ENCODE measurements at regions not wholly inside any gene's neighbourhood (a gene's known extent, or its start where the extent isn't known, plus 50 kb on each side); places are given as distances from the start of the nearest gene placed in this dataset.

DNA sequence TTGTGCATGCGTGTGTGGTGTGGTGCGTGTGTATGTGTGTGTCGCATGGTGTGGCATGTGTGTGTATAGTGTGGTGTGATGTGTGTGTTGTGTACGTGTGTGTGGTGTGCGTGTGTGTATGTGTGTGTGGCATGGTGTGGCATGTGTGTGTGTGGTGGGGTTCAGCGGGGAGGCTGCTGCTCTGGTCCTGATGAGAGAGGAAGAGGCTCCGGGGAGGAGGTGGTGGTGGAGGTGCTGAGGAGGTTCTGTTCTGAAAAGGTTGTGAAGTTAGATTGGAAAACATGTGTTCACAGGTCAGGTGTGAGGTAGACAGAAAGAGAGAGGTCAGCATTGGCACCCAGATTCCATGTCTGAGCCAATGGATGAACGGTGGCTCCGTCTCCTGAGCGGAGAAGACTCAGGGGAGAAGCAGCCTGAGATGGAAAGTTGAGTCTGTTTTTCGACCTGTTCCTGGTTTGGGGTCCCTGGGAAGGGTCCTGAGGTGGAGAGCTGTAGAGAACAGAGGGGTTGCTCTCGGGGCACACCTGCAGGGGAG is 67.2 kb upstream of the HDAC4 start:
- TF ChIP-seq, protein P1, sequence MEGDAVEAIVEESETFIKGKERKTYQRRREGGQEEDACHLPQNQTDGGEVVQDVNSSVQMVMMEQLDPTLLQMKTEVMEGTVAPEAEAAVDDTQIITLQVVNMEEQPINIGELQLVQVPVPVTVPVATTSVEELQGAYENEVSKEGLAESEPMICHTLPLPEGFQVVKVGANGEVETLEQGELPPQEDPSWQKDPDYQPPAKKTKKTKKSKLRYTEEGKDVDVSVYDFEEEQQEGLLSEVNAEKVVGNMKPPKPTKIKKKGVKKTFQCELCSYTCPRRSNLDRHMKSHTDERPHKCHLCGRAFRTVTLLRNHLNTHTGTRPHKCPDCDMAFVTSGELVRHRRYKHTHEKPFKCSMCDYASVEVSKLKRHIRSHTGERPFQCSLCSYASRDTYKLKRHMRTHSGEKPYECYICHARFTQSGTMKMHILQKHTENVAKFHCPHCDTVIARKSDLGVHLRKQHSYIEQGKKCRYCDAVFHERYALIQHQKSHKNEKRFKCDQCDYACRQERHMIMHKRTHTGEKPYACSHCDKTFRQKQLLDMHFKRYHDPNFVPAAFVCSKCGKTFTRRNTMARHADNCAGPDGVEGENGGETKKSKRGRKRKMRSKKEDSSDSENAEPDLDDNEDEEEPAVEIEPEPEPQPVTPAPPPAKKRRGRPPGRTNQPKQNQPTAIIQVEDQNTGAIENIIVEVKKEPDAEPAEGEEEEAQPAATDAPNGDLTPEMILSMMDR (optimal IDR thresholded peaks at IDR 0.05 in 1 of 3, IDR thresholded peaks at IDR 0.05 in 1 of 3, conservative IDR thresholded peaks at IDR 0.05 in 1 of 3; ENCODE audit: extremely low read depth in 1 of 3, insufficient read depth in 2 of 3, low read length in 3 of 3): no peak
- no peak for TF ChIP-seq EZH2 (IDR thresholded peaks at IDR 0.05; ENCODE audit: low read length)

All from keratinocyte (primary cell).